Smooth muscle cell (in vitro differentiated cells): ENCODE measurements at regions not wholly inside any gene's neighbourhood (a gene's known extent, or its start where the extent isn't known, plus 50 kb on each side); places are given as distances from the start of the nearest gene placed in this dataset.

Experiments
- DNase-seq: peaks from one replicate; lab custom pipeline; 2025; ENCODE audit not compliant: unreplicated experiment; lab: John Stamatoyannopoulos, UW
- H2AFZ ChIP-seq: fragments of 200-600 bp; sonication (generic); 2 replicates; pipeline ENCODE4 v1.6.0; 2016; ENCODE audit warnings: antibody characterized with exemption, low read depth, mild to moderate bottlenecking
- H3F3A ChIP-seq: fragments of 200-600 bp; sonication (generic); 2 replicates; pipeline ENCODE4 v1.6.0; 2017; ENCODE audit warnings: antibody characterized with exemption, low read depth
- H3K27ac ChIP-seq: fragments of 200-600 bp; sonication (generic); 2 replicates; pipeline ENCODE4 v1.5.1; 2016; ENCODE audit warnings: low read depth, mild to moderate bottlenecking
- H3K27me3 ChIP-seq: fragments of 200-600 bp; sonication (generic); 2 replicates; pipeline ENCODE4 v1.6.1; 2016; ENCODE audit warnings: low read depth, mild to moderate bottlenecking
- H3K36me3 ChIP-seq: fragments of 200-600 bp; sonication (generic); 2 replicates; pipeline ENCODE4 v1.5.1; 2016; ENCODE audit warnings: low read depth
- H3K4me1 ChIP-seq: fragments of 200-600 bp; sonication (generic); 2 replicates; pipeline ENCODE4 v1.5.1; 2016; ENCODE audit warnings: low read depth
- H3K4me2 ChIP-seq: fragments of 200-600 bp; sonication (generic); 2 replicates; pipeline ENCODE4 v1.6.0; 2016; ENCODE audit warnings: mild to moderate bottlenecking
- H3K4me3 ChIP-seq: fragments of 200-600 bp; sonication (generic); 2 replicates; pipeline ENCODE4 v1.5.1; 2016; ENCODE audit warnings: mild to moderate bottlenecking
- H3K79me2 ChIP-seq: fragments of 200-600 bp; sonication (generic); 2 replicates; pipeline ENCODE4 v1.6.0; 2016; ENCODE audit warnings: low read depth, mild to moderate bottlenecking
- H3K9ac ChIP-seq: fragments of 200-600 bp; sonication (generic); 2 replicates; pipeline ENCODE4 v1.6.0; 2016; ENCODE audit warnings: low read depth
- H3K9me3 ChIP-seq: fragments of 200-600 bp; sonication (generic); replicated peaks from 2 replicates; pipeline ENCODE4 v1.5.1; 2016; ENCODE audit warnings: low read depth
- H4K20me1 ChIP-seq: fragments of 200-600 bp; sonication (generic); 2 replicates; pipeline ENCODE4 v1.6.0; 2016; ENCODE audit warnings: low read depth
- WGBS: methylation state at CpG from one replicate; pipeline ENCODE4 v1.1.7; 2016; ENCODE audit warnings: low lambda C conversion rate; 5-methylcytosine and 5-hydroxymethylcytosine counted together
- TF ChIP-seq, protein P1 (sequence below): fragments of 200-600 bp; sonication (generic); IDR thresholded peaks from 2 replicates; pipeline ENCODE4 v1.5.1; 2017; ENCODE audit warnings: borderline replicate concordance, mild to moderate bottlenecking, antibody characterized with exemption; ENCODE audit not compliant: insufficient read depth, poor library complexity, severe bottlenecking

DNA sequence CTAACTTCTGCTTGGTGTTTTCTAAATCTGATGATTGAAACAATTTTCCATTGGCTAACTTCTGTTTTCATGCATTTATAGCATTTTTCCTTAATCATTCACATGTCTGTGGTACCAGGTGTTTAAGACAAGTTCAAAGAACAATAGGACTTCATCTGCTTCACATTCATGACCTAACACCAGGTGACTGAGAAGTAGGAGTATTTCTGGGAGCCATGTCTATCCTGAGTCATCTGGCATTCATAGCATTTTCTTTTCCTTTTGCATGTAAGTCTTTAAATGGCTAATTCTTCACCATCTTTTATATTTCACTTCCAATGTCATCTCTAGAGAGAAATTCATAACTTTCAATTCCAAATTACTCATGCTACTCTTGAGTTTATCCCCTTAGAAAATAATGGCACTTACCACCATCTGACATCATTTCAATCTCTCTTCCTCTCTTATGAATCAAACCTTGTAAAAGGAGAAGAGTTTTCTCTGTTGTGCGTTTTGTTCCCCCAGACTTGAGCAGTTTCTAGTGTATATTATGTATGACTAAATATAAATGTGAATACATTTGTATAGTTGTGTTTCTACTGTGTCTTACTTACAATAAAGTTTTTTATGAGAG lies 1196.1 kb upstream of the CDH9 start:
- Histone ChIP-seq H2AFZ (peak overlapping the region; percentile 45), H3F3A (no peaks in the 10 kb centered on the region), H3K4me2 (no peak overlapping the region), H3K27ac (no peak overlapping the region), H3K4me3 (no peak overlapping the region), H4K20me1 (no peaks in the 10 kb centered on the region), H3K4me1 (no peaks in the 10 kb centered on the region), H3K36me3 (no peaks in the 10 kb centered on the region), H3K9ac (no peak overlapping the region), H3K27me3 (no peaks in the 10 kb centered on the region), H3K79me2 (no peaks in the 10 kb centered on the region), H3K9me3 (no peaks in the 10 kb centered on the region)
- DNase-seq, result no peak
- TF ChIP-seq, protein P1, sequence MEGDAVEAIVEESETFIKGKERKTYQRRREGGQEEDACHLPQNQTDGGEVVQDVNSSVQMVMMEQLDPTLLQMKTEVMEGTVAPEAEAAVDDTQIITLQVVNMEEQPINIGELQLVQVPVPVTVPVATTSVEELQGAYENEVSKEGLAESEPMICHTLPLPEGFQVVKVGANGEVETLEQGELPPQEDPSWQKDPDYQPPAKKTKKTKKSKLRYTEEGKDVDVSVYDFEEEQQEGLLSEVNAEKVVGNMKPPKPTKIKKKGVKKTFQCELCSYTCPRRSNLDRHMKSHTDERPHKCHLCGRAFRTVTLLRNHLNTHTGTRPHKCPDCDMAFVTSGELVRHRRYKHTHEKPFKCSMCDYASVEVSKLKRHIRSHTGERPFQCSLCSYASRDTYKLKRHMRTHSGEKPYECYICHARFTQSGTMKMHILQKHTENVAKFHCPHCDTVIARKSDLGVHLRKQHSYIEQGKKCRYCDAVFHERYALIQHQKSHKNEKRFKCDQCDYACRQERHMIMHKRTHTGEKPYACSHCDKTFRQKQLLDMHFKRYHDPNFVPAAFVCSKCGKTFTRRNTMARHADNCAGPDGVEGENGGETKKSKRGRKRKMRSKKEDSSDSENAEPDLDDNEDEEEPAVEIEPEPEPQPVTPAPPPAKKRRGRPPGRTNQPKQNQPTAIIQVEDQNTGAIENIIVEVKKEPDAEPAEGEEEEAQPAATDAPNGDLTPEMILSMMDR, result no peak
- 90% methylated on average over 1 of the region's 1 CpG for WGBS

DNA sequence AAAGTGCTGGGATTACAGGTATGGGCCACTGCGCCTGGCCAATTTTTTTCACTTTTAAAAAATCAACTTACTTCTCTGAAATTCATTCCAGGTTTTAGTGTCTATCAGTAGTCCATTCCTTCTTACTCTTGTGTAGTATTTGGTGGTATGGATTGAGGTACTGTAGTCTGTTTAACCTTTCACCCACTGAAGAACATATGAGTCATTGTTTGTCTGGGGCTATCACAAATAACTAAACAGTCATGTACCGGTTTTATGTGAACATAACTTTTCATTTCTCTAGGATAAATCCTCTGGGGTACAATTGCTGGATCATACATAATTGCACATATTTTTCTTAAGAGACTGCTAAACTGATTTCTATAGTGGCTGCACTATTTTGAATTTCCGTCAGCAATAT lies 1188.0 kb upstream of the CDH9 start:
- Histone ChIP-seq H3K4me3 (no peak overlapping the region), H3K27me3 (no peaks in the 10 kb centered on the region), H2AFZ (no peak overlapping the region), H3K36me3 (no peaks in the 10 kb centered on the region), H3F3A (no peaks in the 10 kb centered on the region), H3K27ac (no peak overlapping the region), H3K4me2 (no peak overlapping the region), H3K4me1 (no peaks in the 10 kb centered on the region), H3K79me2 (no peaks in the 10 kb centered on the region), H4K20me1 (no peaks in the 10 kb centered on the region), H3K9me3 (no peaks in the 10 kb centered on the region), H3K9ac (no peak overlapping the region)
- WGBS, result 85% methylated on average over 3 of the region's 3 CpGs
- no peak for DNase-seq
- TF ChIP-seq, protein P1, result no peak

DNA sequence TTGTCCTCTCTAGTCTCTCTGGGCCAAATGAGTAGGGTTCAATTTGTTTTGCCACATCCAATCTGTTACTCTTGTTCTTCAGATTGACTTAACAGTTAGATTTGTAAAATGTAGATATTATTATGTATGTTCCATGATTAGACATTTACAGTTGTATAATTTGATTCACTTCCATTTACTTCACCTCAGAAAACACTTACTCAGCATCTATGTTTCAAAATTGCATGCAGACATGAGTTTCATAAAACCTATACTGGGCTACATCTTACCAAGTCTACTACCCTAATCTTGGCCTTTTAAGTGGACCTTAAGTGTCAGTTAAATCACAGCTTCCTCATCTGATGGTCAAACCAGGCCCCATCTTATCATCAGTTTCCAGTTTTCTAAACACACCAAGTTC lies 1181.2 kb upstream of the CDH9 start:
- Histone ChIP-seq H3F3A (no peaks in the 10 kb centered on the region), H2AFZ (no peak overlapping the region), H3K4me1 (no peaks in the 10 kb centered on the region), H3K9me3 (no peaks in the 10 kb centered on the region), H3K27me3 (no peaks in the 10 kb centered on the region), H3K9ac (no peak overlapping the region), H4K20me1 (no peaks in the 10 kb centered on the region), H3K27ac (no peak overlapping the region), H3K36me3 (no peaks in the 10 kb centered on the region), H3K4me2 (no peak overlapping the region), H3K4me3 (no peak overlapping the region), H3K79me2 (no peaks in the 10 kb centered on the region)
- DNase-seq, result no peak
- TF ChIP-seq, protein P1, result no peak

DNA sequence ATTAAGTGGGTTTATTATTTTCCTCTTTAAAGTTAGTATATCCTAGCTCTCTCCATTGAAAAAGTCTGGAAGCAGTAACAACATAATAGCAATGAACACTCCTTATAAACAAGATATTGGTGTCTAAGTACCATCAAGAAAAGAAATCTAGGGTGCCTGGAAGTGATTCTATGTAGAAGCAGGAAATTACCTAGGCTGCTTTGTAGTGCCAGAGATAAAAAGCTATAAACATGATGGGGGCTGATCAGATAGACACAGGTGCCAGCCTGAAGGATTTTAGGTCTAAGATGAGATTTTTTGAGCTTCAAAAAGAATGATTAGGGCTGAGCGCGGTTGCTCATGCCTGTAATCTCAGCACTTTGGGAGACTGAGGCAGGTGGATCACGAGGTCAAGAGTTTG lies 1179.3 kb upstream of the CDH9 start:
- Histone ChIP-seq H3K4me3 (no peak overlapping the region), H3K36me3 (no peaks in the 10 kb centered on the region), H3K4me1 (no peaks in the 10 kb centered on the region), H4K20me1 (no peaks in the 10 kb centered on the region), H3K79me2 (no peaks in the 10 kb centered on the region), H2AFZ (no peak overlapping the region), H3K9me3 (no peaks in the 10 kb centered on the region), H3K4me2 (no peak overlapping the region), H3K27ac (no peak overlapping the region), H3F3A (no peaks in the 10 kb centered on the region), H3K9ac (no peak overlapping the region), H3K27me3 (no peaks in the 10 kb centered on the region)
- DNase-seq, result no peak
- TF ChIP-seq, protein P1, result no peak
- 91% methylated on average over 3 of the region's 3 CpGs for WGBS
